H1 (cell line): ENCODE measurements at regions not wholly inside any gene's neighbourhood (a gene's known extent, or its start where the extent isn't known, plus 50 kb on each side); places are given as distances from the start of the nearest gene placed in this dataset.

ENCODE experiments used
- CTCF ChIA-PET: fragments of 300-600 bp; sonication (Branson Sonifier 250); formaldehyde crosslinking; loops from one replicate; lab custom pipeline; 2021; ENCODE audit not compliant: partially characterized antibody; lab: Charles Lee
- POLR2A ChIA-PET: fragments of 300-600 bp; sonication (Branson Sonifier 250); formaldehyde crosslinking; loops from one replicate; lab custom pipeline; 2021; ENCODE audit warnings: inconsistent platforms; ENCODE audit not compliant: partially characterized antibody; lab: Charles Lee
- DNase-seq, 2 experiments: peaks; one replicate each; pipeline versions ENCODE4 v3.0.0 to v3.0.0-alpha.2; 2010 to 2022; ENCODE audit warnings: low spot score in 2 of 2, low read depth in 1 of 2, mixed read lengths in 1 of 2
- FAIRE-seq: peaks from 2 replicates; lab custom pipeline; 2011; peaks lifted over from hg19 to GRCh38; lab: Jason Lieb, UNC
- H2AFZ ChIP-seq: 2 replicates; pipeline ENCODE4 v1.8.1; 2012; ENCODE audit warnings: low read length, inconsistent platforms
- H2AK5ac ChIP-seq: 2 replicates; pipeline ENCODE4 v1.6.1; 2013; ENCODE audit warnings: low read depth, low read length
- H2BK120ac ChIP-seq: replicated peaks from 2 replicates; pipeline ENCODE3; 2013; ENCODE audit warnings: low read depth, low read length, inconsistent platforms
- H2BK12ac ChIP-seq: 2 replicates; pipeline ENCODE4 v1.6.1; 2013; ENCODE audit warnings: low read depth, low read length
- H2BK15ac ChIP-seq: 2 replicates; pipeline ENCODE4 v1.6.1; 2013; ENCODE audit warnings: low read length
- H2BK20ac ChIP-seq: 2 replicates; pipeline ENCODE4 v1.6.1; 2013; ENCODE audit warnings: low read length
- H2BK5ac ChIP-seq: 2 replicates; pipeline ENCODE4 v1.6.1; 2013; ENCODE audit warnings: low read depth, low read length
- H3K14ac ChIP-seq: 2 replicates; pipeline ENCODE4 v1.6.1; 2013; ENCODE audit warnings: inconsistent platforms; ENCODE audit not compliant: insufficient read length
- H3K18ac ChIP-seq: 2 replicates; pipeline ENCODE4 v1.6.1; 2013; ENCODE audit warnings: low read length; ENCODE audit errors: extremely low read depth
- H3K23ac ChIP-seq: 2 replicates; pipeline ENCODE4 v1.6.1; 2013; ENCODE audit warnings: inconsistent platforms; ENCODE audit not compliant: insufficient read length
- H3K23me2 ChIP-seq: 2 replicates; pipeline ENCODE4 v1.6.1; 2013; ENCODE audit warnings: low read depth, low read length
- H3K27ac ChIP-seq: 2 replicates; pipeline ENCODE4 v1.6.1; 2011; ENCODE audit warnings: low read depth, low read length, inconsistent platforms
- H3K27me3 ChIP-seq, 4 experiments: replicated peaks in 1 of 4; 1 replicate in 1 of 4; 2 replicates in 3 of 4; pipeline versions ENCODE4 v1.6.1 to v1.8.1; 2011 to 2013; ENCODE audit warnings: low read length in 3 of 4, mild to moderate bottlenecking in 3 of 4, inconsistent platforms in 2 of 4, mixed read lengths in 2 of 4, moderate library complexity in 1 of 4; ENCODE audit not compliant: control insufficient read depth in 3 of 4, insufficient read depth in 3 of 4; ENCODE audit errors: extremely low read depth in 1 of 4
- H3K36me3 ChIP-seq, 4 experiments: 2 replicates each; pipeline versions ENCODE4 v1.6.1 to v1.8.1; 2011 to 2013; ENCODE audit warnings: mild to moderate bottlenecking in 4 of 4, low read length in 3 of 4, moderate library complexity in 2 of 4, control low read depth in 1 of 4, inconsistent platforms in 1 of 4; ENCODE audit not compliant: insufficient read depth in 4 of 4, control insufficient read depth in 2 of 4
- H3K4ac ChIP-seq: replicated peaks from 2 replicates; pipeline ENCODE3; 2013; ENCODE audit warnings: low read length, low read depth, mixed read lengths, inconsistent platforms; ENCODE audit not compliant: insufficient read length
- H3K4me1 ChIP-seq, 4 experiments: replicated peaks in 1 of 4; 1 replicate in 1 of 4; 2 replicates in 3 of 4; pipeline versions ENCODE4 v1.6.1 to v1.8.1; 2011 to 2013; ENCODE audit warnings: low read length in 3 of 4, inconsistent platforms in 2 of 4, mixed read lengths in 1 of 4; ENCODE audit not compliant: insufficient read depth in 4 of 4, control insufficient read depth in 3 of 4
- H3K4me2 ChIP-seq, 2 experiments: 2 replicates each; pipeline versions ENCODE4 v1.6.1 to v1.8.1; 2011 to 2013; ENCODE audit warnings: low read depth in 2 of 2, low read length in 2 of 2, control low read depth in 1 of 2, inconsistent platforms in 1 of 2, mild to moderate bottlenecking in 1 of 2; ENCODE audit not compliant: insufficient read depth in 1 of 2
- H3K4me3 ChIP-seq, 4 experiments: fragments of 200-600, 300-600 bp in 1 of 4; sonication (generic), shearing (Covaris generic), sonication (Bioruptor Twin) in 1 of 4; 2 replicates each; pipeline versions ENCODE4 v1.5.1 to v1.8.1; 2011 to 2016; ENCODE audit warnings: low read length in 4 of 4, low read depth in 3 of 4, control low read depth in 2 of 4, inconsistent platforms in 2 of 4, mild to moderate bottlenecking in 2 of 4, mixed read lengths in 1 of 4, moderate library complexity in 1 of 4; ENCODE audit not compliant: insufficient read depth in 2 of 4; ENCODE audit errors: extremely low read depth in 1 of 4
- H3K56ac ChIP-seq: replicated peaks from 2 replicates; pipeline ENCODE3; 2013; ENCODE audit warnings: low read depth, mild to moderate bottlenecking, mixed read lengths, low read length, inconsistent platforms; ENCODE audit not compliant: insufficient read length
- H3K79me1 ChIP-seq: 2 replicates; pipeline ENCODE4 v1.6.1; 2013; ENCODE audit warnings: low read depth, low read length, control low read depth
- H3K79me2 ChIP-seq, 2 experiments: 2 replicates each; pipeline versions ENCODE4 v1.6.1 to v1.8.1; 2012 to 2013; ENCODE audit warnings: low read length in 2 of 2, mild to moderate bottlenecking in 2 of 2, inconsistent platforms in 1 of 2; ENCODE audit not compliant: insufficient read depth in 2 of 2, control insufficient read depth in 1 of 2
- H3K9ac ChIP-seq, 4 experiments: replicated peaks in 1 of 4; 1 replicate in 1 of 4; 2 replicates in 3 of 4; pipeline versions ENCODE4 v1.6.1 to v1.8.1; 2011 to 2013; ENCODE audit warnings: low read depth in 3 of 4, low read length in 3 of 4, control low read depth in 2 of 4, mild to moderate bottlenecking in 2 of 4, moderate library complexity in 2 of 4, inconsistent platforms in 1 of 4; ENCODE audit errors: extremely low read depth in 1 of 4
- H3K9me3 ChIP-seq, 2 experiments: 2 replicates each; pipeline versions ENCODE4 v1.6.1 to v1.8.1; 2012 to 2013; ENCODE audit warnings: mild to moderate bottlenecking in 2 of 2, moderate library complexity in 2 of 2, control low read depth in 1 of 2, inconsistent platforms in 1 of 2, low read depth in 1 of 2, low read length in 1 of 2, mixed read lengths in 1 of 2; ENCODE audit not compliant: insufficient read depth in 2 of 2
- H4K20me1 ChIP-seq, 2 experiments: replicated peaks in 1 of 2; 2 replicates each; pipeline versions ENCODE3 to v1.8.1; 2011 to 2013; ENCODE audit warnings: inconsistent platforms in 2 of 2, low read length in 2 of 2, mild to moderate bottlenecking in 1 of 2; ENCODE audit not compliant: insufficient read depth in 2 of 2, control insufficient read depth in 1 of 2
- H4K5ac ChIP-seq: 2 replicates; pipeline ENCODE4 v1.6.1; 2013; ENCODE audit warnings: low read length, low read depth, mixed read lengths, inconsistent platforms; ENCODE audit not compliant: insufficient read length
- H4K8ac ChIP-seq: 2 replicates; pipeline ENCODE4 v1.8.0; 2013; ENCODE audit warnings: mild to moderate bottlenecking, moderate library complexity, low read length, inconsistent platforms; ENCODE audit not compliant: insufficient read depth; ENCODE audit errors: extremely low read depth
- H4K91ac ChIP-seq: replicated peaks from 2 replicates; pipeline ENCODE3; 2013; ENCODE audit warnings: low read length, mixed read lengths, inconsistent platforms; ENCODE audit not compliant: insufficient read length
- BRCA1 ChIP-seq: IDR thresholded peaks from 2 replicates; pipeline ENCODE4 v1.6.1; 2012; ENCODE audit warnings: low read depth, low read length, improper control_type of control experiment
- CBX5 ChIP-seq: fragments of 300-800, 300-1000 bp; sonication (generic); IDR thresholded peaks from 2 replicates; pipeline ENCODE4 v1.7.1; 2016; ENCODE audit warnings: antibody characterized with exemption, low read length, low read depth
- CBX8 ChIP-seq: fragments of 300-800, 300-1000 bp; sonication (generic); IDR thresholded peaks from 2 replicates; pipeline ENCODE4 v1.7.1; 2016; ENCODE audit warnings: low read depth, low read length, borderline replicate concordance
- CHD1 ChIP-seq: IDR thresholded peaks from 2 replicates; pipeline ENCODE4 v1.6.1; 2012; ENCODE audit warnings: low read depth, low read length, improper control_type of control experiment
- FOSL1 ChIP-seq: IDR thresholded peaks from 2 replicates; pipeline ENCODE4 v1.6.1; 2011; ENCODE audit warnings: mild to moderate bottlenecking, low read depth, low read length, moderate library complexity; ENCODE audit not compliant: insufficient read depth
- HDAC6 ChIP-seq: IDR thresholded peaks from one replicate; pipeline ENCODE4 v1.7.1; 2012; ENCODE audit warnings: low read depth, mild to moderate bottlenecking, inconsistent platforms, low read length, moderate library complexity
- JUN ChIP-seq: IDR thresholded peaks from 2 replicates; pipeline ENCODE4 v1.6.1; 2011; ENCODE audit warnings: low read depth, mild to moderate bottlenecking, improper control_type of control experiment, low read length
- MAFK ChIP-seq: IDR thresholded peaks from 2 replicates; pipeline ENCODE4 v1.6.1; 2012; ENCODE audit warnings: low read depth, mild to moderate bottlenecking, improper control_type of control experiment, low read length
- RXRA ChIP-seq: IDR thresholded peaks from 2 replicates; pipeline ENCODE4 v1.6.1; 2011; ENCODE audit warnings: low read depth, mild to moderate bottlenecking, low read length, moderate library complexity; ENCODE audit not compliant: insufficient read depth
- SP4 ChIP-seq: IDR thresholded peaks from 2 replicates; pipeline ENCODE4 v1.6.1; 2012; ENCODE audit warnings: low read length, inconsistent platforms
- TAF7 ChIP-seq: optimal IDR thresholded peaks from 2 replicates; pipeline ENCODE3; 2011; ENCODE audit warnings: low read depth, mild to moderate bottlenecking, inconsistent platforms, low read length, moderate library complexity, borderline replicate concordance
- TBP ChIP-seq: IDR thresholded peaks from 2 replicates; pipeline ENCODE4 v1.6.1; 2011; ENCODE audit warnings: low read depth, low read length, improper control_type of control experiment
- WGBS, 2 experiments: shearing (Covaris generic) in 1 of 2; methylation state at CpG; one replicate each; pipeline versions ENCODE4 v1.1.6 to v1.1.7; 2013 to 2015; ENCODE audit warnings: low lambda C conversion rate in 2 of 2, mixed read lengths in 2 of 2, inconsistent platforms in 1 of 2, low coverage in 1 of 2, missing lambda C conversion rate in 1 of 2; ENCODE audit not compliant: insufficient replicate concordance in 2 of 2, insufficient coverage in 1 of 2, insufficient read length in 1 of 2; ENCODE audit errors: extremely low coverage in 1 of 2, missing lambda C conversion rate in 1 of 2; 5-methylcytosine and 5-hydroxymethylcytosine counted together
- TF ChIP-seq, protein P1 (sequence below): IDR thresholded peaks from 2 replicates; pipeline ENCODE4 v1.6.1; 2012; ENCODE audit warnings: inconsistent platforms

DNA sequence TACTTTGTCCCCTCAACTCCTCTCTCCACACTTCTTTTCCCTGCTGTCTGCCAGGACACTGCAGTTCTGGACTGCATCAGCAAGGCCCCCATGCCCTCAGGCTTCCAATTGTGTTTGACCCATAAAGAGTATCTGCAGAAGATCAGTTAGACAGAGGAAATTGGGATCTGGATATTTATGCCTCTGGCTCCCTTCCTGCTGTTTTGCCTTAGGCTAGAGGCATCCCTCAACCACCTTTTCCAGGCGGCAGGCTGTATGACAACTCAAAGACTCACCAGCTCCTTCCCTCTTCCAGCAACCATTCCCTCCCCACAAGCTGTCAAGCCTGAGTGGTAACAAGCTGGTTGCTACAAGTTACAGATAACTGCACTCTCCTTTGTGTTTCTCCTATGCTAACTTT, 66.4 kb upstream of the NDP start:
- no peak overlapping the region for H2BK5ac ChIP-seq
- no peak overlapping the region for H3K4me2 ChIP-seq
- no peaks in the 10 kb centered on the region for H3K79me1 ChIP-seq
- no peak overlapping the region for H3K4me3 ChIP-seq
- DNase-seq = no peak
- no peak for FAIRE-seq
- TF ChIP-seq JUN (no peak), CHD1 (no peak), RXRA (no peak), CBX5 (no peak), TBP (no peak), BRCA1 (no peak), HDAC6 (no peak), TAF7 (no peak), SP4 (no peak), FOSL1 (no peak), MAFK (no peak), CBX8 (no peak)
- TF ChIP-seq, protein P1, sequence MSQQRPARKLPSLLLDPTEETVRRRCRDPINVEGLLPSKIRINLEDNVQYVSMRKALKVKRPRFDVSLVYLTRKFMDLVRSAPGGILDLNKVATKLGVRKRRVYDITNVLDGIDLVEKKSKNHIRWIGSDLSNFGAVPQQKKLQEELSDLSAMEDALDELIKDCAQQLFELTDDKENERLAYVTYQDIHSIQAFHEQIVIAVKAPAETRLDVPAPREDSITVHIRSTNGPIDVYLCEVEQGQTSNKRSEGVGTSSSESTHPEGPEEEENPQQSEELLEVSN = no peak
- H3K23ac ChIP-seq = no peak overlapping the region
- ChIA-PET CTCF (interaction anchor here (0.7 kb wide), 1 partner anchor 19 kb away, joined by 3 read pairs; no protein-coding TSS in a partner anchor), POLR2A (no interaction called here)
- H3K4me1 ChIP-seq = no peaks in the 10 kb centered on the region
- no peak overlapping the region for H2AFZ ChIP-seq
- no peak overlapping the region for H4K8ac ChIP-seq
- no peak overlapping the region for H2BK20ac ChIP-seq
- no peak overlapping the region for H3K4ac ChIP-seq
- no peak overlapping the region for H3K9ac ChIP-seq
- no peak overlapping the region for H3K27ac ChIP-seq
- no peaks in the 10 kb centered on the region for H3K36me3 ChIP-seq
- no peaks in the 10 kb centered on the region for H4K20me1 ChIP-seq
- 92% methylated on average over 1 of the region's 1 CpG; no CpG with 5 or more reads in 1 of the 2 experiments for WGBS, 2 experiments
- no peak overlapping the region for H4K5ac ChIP-seq
- no peaks in the 10 kb centered on the region for H3K27me3 ChIP-seq
- H3K14ac ChIP-seq = no peak overlapping the region
- no peaks in the 10 kb centered on the region for H3K9me3 ChIP-seq
- no peak overlapping the region for H2BK12ac ChIP-seq
- no peak overlapping the region for H3K18ac ChIP-seq
- H2BK120ac ChIP-seq = no peak overlapping the region
- H3K23me2 ChIP-seq = no peaks in the 10 kb centered on the region
- no peak overlapping the region for H2BK15ac ChIP-seq
- no peak overlapping the region for H3K56ac ChIP-seq
- no peak overlapping the region for H4K91ac ChIP-seq
- no peaks in the 10 kb centered on the region for H3K79me2 ChIP-seq
- no peak overlapping the region for H2AK5ac ChIP-seq
